ENCODE measurements at regions not wholly inside any gene's neighbourhood (a gene's known extent, or its start where the extent isn't known, plus 50 kb on each side); places are given as distances from the start of the nearest gene placed in this dataset.

- no peak for DNase-seq
These were observed 93.0 kb downstream of the PPP1R3A start for GRCh38 chr7:113825832-113826231.

DNA sequence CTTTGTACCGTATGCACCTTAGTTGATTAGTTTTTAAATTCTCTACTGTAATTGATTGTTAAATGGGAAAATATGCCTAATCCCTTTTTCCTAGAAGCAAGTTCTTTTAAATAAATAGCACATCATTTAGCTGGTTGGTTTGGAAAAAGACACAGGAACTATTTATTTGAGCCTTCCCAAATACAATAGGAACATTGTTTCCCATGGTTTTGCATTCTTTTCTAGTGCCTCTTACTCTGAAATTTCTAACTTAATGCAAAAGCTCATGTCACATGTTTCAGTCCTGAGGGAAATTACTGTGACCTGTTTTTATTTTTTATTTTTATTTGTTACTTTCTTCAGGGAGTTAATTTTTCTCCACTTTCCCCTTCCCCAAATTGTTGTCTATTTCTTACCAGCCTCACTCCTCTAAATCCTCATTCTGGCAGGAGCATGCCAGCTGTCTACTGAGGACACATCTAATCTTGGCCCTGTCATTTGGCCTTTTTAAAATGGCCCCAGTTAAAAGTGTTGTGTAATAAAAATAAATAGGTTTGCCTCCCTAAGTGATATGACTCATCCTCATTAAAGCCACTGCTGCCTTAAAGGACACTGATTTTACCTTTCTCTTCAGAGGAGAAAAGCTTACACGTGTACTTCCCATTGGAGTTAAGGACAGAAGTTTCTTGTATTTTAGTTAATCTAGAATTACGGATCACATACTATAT lies 94.5 kb downstream of the PPP1R3A start:
- no peak for DNase-seq

DNA sequence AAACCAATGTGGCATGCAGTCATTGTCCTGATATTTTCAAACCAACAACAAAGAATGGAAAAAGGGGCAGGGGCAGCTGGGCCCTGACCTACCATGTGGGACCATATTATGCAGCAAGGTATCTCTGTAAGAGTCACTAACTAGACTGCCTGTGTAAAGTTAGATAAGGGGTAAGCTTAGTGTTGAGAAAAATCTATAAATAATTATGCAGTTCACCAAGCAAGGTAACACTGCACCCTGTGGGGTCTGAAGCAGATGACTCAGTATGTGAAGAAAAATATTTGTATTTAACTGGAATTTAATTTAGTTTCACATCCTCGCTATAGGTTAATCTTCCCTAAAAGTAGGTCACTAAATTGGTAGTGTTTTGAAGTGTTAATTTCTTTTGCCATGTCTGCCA lies 99.3 kb downstream of the PPP1R3A start:
- no peak for DNase-seq

DNA sequence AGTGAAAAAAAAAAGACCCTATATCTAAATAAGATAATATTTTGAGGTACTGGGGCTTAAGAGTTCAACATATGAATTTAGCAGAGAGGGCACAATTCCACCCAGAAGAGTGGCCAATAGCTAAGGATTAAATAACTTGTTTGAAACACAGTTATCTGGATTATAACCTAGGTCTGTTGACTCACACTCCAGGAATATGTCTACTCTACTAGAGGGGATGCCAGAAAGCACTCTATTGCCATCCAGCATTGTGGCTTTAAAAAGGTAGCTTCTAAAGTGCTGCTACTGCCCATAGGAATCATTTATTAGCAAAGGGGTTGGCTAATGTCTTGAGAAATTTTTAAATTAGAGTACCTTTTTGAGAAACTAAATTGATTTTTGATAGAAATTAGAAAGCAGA lies 102.2 kb downstream of the PPP1R3A start:
- DNase-seq = no peak

- no peak for DNase-seq
These were observed 105.3 kb downstream of the PPP1R3A start for GRCh38 chr7:113813471-113813870.

GRCh38 chr7:113812591-113813255 lies 106.1 kb downstream of the PPP1R3A start:
- no peak for DNase-seq

DNA sequence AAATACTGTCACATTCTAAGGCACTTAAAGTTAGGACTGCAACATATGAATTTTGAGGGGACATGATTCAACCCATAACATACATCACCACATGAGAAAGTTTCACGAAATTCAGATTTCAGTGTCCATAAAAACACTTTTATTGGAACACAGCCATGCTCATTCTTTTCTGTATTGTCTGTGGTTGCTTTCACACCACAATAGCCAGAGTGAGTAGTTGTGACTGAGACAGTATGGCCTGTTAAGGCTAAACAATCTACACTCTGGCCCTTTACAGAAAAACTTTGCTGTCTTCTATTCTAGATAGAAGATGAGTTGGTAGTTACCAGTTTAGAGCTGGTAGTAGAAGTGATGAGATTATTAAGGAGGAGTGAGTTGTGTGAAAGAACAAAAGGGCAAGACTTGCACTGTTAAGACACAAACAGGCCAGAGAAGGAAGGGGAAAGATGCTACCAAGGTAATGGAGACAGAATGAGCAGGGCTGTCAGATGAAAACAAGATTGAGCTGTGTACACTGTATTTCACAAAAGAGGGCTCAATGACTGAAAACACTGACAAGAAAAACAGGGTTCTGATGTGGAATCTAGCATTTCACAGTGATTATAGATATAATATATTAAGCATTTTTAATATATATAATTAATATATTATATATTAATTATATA lies 108.6 kb downstream of the PPP1R3A start:
- no peak for DNase-seq

DNA sequence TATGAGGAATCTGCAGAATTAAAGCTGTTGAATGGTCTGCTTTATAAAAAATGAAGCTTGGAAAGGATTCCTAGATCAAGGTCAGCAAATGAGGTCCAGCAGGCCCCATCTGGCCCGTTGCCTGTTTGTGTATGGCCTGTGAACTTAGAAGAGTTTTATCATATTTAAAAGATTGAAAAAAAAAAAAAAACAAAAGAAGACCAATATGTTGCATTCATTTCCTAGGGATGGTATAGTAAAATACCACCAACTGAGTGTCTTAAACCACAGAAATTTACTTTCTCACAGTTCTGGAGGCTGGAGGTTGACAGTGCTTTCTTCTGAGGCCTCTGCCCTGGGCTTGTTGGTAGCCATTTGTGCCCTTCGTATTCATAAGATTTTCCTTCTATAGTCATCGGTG lies 109.2 kb downstream of the PPP1R3A start:
- DNase-seq = no peak

DNA sequence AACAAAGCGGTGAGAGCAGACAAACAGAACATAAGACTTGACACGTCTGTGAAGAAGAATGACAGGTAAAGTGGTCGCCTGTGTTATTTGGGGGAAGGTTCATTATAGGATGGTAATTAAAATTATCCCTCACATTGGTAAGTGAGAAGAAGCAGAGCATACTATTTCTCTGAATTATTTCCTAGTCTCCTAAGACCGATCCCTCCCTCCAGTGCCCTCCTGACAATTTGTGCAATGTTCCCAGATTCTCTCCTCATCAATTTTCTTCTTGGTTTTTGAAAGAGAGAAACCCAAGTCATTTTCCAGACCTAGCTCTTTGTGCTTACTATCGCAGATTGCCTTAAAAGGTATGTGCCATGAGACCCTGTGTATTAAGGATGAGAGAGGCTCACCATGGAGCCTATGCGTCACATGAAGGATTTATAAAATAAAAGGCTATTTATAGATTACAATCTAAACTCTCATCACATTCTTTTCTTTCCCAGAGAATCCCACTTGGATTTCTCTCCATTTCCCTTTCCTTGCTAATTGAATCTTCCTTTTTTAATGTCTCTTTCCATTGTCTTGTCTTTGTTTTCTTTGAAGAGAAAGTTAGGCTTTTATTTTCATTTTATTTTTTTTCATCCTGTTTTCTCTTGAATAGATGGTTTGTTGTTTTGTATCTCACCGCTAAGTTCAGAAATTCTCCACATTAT lies 112.0 kb downstream of the PPP1R3A start:
- DNase-seq = no peak

GRCh38 chr7:113805976-113806375 lies 112.8 kb downstream of the PPP1R3A start:
- DNase-seq = no peak

DNA sequence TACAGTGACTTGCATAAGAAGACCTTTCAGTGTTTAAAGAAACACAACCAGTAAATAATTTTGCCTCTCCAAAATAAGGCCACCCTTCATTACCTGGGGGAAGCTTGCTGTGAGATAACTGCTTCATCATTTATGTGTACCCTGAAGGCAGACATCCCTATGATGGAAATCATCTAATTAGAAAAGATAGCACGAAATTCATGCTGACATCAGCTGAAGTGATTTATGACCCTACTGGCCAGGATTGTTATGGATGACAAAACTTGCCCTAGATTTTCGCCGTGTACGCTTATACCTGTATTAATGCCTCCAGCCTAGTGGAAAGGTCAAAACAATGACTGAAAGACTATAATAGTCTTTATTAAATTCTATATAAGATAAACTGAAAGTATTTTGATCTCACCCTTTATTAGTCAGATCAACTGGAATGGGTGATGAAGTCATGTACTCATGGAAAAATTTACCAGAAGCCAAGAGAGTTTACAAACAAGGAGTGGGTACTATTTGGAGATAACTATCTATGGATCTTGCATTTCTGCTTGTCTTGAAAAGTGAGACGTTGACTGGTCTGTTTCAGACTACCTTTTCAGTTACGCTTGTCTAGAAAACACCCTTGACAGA lies 114.2 kb downstream of the PPP1R3A start:
- DNase-seq = no peak

DNA sequence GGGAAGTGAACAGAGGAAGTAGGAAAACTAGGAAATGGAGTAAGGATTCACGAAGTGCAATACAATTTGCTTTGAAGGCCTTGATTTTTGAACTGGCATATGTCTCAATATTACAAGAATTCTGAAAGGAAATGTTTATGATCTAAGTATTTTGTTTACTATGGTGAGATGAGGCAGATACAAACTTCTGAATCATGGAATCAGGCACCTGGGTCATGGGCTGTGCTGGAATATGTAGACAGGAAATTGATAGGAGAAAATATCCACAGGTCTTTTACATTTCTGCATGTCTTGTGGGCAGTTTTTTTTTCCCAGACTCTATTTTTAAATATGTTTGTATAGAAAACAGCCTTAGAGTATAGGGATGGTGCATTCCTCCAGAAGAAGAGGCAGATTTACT lies 117.1 kb downstream of the PPP1R3A start:
- no peak for DNase-seq

GRCh38 chr7:113800826-113801225 lies 118.0 kb downstream of the PPP1R3A start:
- DNase-seq = no peak

GRCh38 chr7:113799896-113800295 lies 118.9 kb downstream of the PPP1R3A start:
- DNase-seq = no peak

GRCh38 chr7:113797420-113798010 lies 121.3 kb downstream of the PPP1R3A start:
- DNase-seq = no peak

DNA sequence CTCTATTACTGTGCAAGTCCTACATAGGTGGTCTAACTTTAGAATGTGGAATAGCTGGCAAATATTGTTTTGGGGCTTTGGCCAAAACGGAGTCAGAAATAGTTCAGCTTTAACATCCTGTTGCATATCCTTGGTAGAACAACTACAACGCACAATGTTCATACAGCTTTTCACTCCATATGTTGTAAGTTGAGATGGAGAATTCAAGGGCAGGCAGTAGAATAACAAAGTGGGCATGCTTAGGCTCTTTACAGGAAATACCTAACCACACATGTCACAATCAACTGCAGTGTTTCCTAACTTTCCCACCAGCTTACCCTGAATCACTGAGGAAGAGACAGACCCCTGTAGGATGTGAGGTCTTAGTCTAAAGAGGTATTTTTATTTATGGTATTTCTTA lies 122.3 kb downstream of the PPP1R3A start:
- no peak for DNase-seq

- DNase-seq = no peak
These were observed 124.2 kb downstream of the PPP1R3A start for GRCh38 chr7:113794573-113794972.

GRCh38 chr7:113793171-113793570 lies 125.6 kb downstream of the PPP1R3A start:
- no peak for DNase-seq

GRCh38 chr7:113790025-113790424 lies 128.8 kb downstream of the PPP1R3A start:
- no peak for DNase-seq

DNA sequence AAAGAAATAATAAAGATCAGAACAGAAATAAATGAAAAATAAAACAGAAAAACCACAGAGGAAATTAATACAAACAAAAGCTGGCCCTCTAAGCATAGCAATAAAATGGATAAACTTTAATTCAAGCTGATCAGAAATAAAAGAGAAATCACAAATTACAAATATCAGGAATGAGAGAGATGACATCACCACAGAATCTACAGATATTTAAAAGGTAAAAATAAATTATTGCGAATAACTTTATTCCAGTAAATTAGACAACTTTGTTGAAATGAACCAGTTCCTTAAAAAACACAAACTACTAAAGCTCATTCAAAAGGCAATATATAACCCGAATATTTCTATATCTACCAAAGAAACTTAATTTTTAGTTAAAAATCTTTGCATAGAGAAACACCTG lies 131.7 kb downstream of the PPP1R3A start:
- no peak for DNase-seq

DNA sequence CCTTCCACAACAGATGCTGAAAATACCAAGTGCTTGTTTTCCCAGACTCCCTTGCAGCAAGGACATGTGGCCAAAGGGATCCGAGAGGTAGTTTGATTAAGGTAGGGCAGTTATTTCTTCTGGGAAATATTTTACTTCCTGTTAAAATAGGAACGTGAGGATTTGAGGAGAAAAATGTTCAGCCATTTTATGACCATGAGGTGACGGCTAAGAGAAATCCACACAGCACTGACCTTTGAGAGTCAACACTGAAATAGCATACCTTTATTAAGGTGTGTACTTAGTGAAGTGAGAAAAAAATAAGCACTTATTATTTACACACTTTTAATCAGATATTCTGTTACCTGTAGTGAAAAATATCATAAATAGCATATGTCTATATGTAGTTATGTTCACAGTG lies 133.9 kb downstream of the PPP1R3A start:
- DNase-seq = no peak

- no peak for DNase-seq
These were observed 134.5 kb downstream of the PPP1R3A start for GRCh38 chr7:113784316-113784715.

GRCh38 chr7:113783403-113783802 lies 135.4 kb downstream of the PPP1R3A start:
- DNase-seq = no peak
